HuH-7.5 (cell line): ENCODE measurements at regions not wholly inside any gene's neighbourhood (a gene's known extent, or its start where the extent isn't known, plus 50 kb on each side); places are given as distances from the start of the nearest gene placed in this dataset.
A peak's percentile ranks its signal among the peaks of the same experiment; 100 is the strongest.
"Not testable (repeated sequence)": the region's sequence is repeated elsewhere in the genome, so short reads cannot be mapped to it uniquely, and the experiment has no call there.

Experiments used
- DNase-seq: peaks from one replicate; pipeline ENCODE4 v3.0.0; 2011; ENCODE audit warnings: low spot score

GRCh38 chr16:27600381-27600780 is 50.4 kb downstream of the KATNIP start:
- DNase-seq, result no peak

DNA sequence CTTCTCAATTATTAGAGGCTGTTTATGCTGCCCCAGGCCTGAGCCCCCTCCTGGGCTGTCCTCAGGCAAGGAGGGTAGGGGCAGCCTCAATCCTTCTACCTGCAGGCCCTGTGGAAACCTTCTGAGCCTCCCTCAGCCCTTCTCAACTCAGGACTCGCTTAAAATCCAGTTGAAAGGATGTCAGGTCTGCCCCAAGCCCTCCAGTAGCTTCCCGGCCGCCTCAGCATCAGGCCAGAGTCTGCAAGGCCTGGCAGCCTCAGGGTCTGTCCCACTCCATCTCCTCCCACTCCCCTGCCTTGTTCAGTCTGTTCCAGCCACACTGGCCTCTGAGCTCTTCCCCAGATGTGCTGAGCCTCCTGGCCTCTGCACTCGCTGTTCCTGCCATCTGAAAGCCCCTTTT is 52.2 kb downstream of the KATNIP start:
- DNase-seq, result no peak

- peak; percentile 36 for DNase-seq
Measured at GRCh38 chr16:27605500-27606106, 55.7 kb downstream of the KATNIP start.

DNA sequence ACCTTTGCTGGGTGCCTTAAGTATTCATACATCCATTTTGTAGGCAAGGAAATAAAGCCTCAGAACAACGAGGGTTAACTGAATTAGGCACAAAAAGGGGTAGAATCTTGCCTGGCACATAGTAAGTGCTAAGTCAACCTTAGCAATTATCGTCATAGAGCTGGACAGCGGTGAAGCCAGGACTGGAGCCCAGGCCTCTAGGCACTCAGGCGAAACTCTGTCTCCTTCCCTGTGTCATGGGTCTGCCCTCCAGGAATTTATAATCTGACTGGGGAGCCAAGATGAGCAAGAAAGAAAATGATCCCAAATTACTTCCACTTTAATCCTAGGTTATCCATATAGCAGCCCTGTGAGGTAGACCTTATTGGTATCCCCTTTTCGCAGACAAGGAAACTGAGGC is 61.4 kb downstream of the KATNIP start:
- DNase-seq, result no peak

- DNase-seq, result no peak
Measured at GRCh38 chr16:27613238-27613791, 63.4 kb downstream of the KATNIP start.

- no peak for DNase-seq
Measured at GRCh38 chr16:27617665-27618064, 67.7 kb downstream of the KATNIP start.

GRCh38 chr16:27618165-27618564 is 68.2 kb downstream of the KATNIP start:
- DNase-seq, result no peak

DNA sequence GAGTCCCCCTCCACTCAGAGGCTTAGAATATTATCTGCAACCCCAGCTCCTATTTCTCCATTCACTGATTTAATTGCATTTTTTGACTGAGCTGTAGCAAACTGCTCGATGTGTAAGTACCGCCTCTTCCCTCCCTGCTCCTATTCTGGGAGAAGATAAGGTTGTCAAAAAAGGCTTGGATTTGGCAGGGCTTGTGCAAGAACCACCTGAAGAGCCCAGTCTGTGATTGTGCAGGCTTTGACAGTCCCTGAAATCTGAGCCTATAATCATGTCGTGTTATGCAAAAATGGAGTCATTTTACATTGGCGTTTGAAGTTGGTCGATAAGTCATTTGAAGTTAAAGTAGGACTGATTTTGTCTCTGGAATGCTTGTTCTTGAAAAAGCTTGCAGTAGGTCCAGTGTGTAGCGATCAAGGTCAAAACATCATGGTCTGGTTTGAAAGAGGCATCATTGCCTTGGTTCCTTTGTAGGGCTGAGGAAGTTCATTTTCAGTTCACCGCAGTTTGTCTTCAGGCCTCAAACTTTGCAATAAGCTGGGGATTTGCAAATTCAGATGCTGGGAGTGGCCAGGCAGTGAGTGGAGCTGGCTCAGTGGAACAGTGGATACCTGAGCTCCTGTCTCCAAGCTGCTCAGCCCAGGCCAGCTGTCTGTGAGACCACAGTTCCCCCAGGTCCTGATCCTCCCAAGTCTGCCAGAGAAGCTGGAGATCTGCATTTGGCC is 68.8 kb downstream of the KATNIP start:
- no peak for DNase-seq

GRCh38 chr16:27620541-27620940 is 70.6 kb downstream of the KATNIP start:
- DNase-seq, result no peak

DNA sequence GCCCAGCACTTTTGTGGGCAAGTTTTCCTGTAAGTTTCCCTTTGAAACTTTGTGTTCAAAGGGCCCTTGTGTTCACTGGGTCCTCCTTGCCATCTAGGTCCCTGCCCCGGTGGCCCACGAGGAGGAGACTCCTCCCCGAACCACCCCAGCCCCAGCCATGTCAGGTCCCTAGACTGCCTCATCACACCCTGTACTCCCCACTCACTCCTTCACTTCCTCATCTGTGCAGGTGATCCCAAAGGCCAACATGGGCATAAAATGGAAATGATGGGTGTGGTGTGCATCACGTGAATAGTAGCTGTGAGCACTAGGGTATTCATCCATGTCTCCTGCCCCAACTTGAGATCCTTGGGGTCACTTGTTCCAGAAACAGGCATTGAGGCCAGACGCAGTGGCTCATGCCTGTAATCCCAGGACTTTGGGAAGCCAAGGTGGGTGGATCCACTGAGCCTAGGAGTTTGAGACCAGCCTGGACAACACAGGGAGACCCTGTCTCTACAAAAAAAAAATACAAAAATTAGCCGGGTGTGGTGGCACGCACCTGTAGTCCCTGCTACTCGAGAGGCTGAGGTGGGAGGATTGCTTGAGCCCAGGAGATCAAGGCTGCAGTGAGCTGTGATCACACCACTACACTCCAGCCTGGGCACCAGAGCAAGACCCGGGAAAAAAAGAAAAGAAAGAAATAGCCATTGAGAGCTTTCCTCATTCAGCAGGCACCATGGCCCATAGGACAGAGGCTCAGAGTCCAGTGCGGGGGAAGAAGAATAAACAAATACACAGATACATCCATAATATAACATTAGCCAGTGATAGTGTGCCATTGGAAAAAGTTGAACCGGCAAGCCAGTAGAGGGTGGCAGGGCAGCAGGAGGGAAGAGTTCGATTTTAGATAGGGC is 74.5 kb downstream of the KATNIP start:
- DNase-seq, result no peak

- peak; percentile 34 for DNase-seq
Measured at GRCh38 chr16:27625050-27625697, 75.2 kb downstream of the KATNIP start.

DNA sequence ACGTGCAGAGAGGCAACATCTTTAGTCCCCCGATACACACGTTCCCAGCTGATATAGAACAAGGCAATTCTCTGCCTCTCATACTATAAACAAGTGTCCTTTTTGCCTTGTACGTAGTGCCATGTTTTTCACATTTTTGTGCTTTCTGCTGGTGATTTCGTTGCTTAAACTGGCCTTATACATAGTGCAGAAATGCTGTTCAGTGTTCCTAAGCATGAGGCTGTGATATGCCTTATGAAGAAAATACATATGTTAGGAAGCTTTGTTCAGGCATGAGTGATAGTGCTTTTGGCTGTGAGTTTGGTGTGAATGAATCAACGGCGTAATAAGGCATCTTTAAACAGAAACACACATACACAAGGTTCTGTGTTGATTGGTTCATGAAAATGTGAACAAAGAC is 77.2 kb downstream of the KATNIP start:
- no peak for DNase-seq

DNA sequence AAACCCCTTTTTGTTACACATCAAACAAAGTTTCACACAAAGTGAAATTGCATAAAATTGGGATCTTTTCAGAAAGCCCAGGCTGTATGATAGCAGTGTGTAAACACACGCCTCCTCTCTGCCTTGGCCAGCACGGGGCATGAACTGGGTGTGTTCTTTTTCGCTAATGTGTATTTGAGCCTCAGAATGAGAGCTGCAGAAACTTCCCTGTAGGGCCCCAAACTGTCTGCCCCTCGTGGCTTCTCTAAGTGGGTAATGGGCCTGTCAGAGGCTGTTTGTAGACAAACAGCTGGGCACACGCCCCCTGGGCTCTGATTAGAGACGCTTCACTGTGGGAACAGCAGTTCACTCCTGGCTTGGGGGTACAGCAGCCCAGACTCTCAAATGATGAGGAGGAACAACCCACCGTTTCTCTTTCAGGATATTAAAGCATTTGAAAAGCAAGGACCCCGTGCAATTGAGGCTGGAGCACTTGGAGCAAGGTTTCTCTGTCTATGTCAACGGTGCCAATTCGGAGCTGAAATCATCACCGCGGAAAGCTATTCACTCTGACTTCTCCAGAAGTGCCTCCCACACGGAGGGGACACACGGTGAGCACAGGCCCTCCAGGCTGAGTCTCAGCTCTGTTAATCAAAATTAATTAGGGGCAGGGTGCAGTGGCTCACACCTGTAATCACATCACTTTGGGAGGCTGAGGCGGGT is 78.4 kb downstream of the KATNIP start:
- DNase-seq, result no peak

DNA sequence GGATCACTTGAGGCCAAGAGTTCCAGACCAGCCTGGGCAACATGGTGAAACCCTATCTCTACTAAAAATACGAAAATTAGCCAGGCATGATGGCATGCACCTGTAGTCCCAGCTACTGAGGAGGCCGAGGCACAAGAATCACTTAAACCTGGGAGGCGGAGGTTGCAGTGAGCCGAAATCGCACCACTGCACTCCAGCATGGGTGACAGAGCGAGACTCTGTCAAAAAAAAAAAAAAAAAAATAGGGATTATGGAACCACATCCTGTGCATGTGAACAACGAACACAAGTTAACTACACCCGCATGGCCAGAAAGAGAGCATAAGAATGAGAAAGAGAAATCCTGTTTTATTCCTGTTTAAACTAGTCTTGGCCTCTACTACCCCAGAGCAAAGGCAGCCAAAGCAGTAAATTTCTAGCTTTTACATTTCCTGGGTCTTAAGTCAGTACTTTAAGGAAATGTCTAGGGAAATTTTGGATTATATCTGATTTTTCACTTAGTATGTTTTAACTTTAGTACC is 79.1 kb downstream of the KATNIP start:
- DNase-seq, result not testable (repeated sequence)

GRCh38 chr16:27632216-27632615 is 82.3 kb downstream of the KATNIP start:
- DNase-seq, result no peak

GRCh38 chr16:27633221-27633620 is 83.3 kb downstream of the KATNIP start:
- no peak for DNase-seq

DNA sequence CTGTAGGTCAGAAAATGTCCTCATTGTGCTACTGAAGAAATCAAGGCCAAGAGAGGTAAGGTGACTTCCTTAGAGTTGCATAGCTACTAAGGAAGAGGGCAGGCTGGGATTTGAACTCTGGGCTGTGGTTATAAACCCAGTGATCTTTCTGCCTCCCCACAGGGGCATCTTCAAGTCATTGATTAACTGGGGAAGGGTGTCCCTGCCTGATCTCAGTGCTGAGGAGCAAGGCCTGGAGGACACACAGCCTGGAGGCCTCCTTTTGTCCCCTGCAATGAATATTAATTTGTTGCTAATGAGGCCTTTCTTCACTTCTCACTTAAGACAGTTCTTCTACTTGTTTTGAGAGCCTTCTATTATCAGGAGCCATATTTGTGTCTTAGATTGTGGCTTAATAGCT is 83.8 kb downstream of the KATNIP start:
- no peak for DNase-seq

- DNase-seq, result no peak
Measured at GRCh38 chr16:27634779-27635178, 84.8 kb downstream of the KATNIP start.

- no peak for DNase-seq
Measured at GRCh38 chr16:27636453-27637240, 86.7 kb downstream of the KATNIP start.

DNA sequence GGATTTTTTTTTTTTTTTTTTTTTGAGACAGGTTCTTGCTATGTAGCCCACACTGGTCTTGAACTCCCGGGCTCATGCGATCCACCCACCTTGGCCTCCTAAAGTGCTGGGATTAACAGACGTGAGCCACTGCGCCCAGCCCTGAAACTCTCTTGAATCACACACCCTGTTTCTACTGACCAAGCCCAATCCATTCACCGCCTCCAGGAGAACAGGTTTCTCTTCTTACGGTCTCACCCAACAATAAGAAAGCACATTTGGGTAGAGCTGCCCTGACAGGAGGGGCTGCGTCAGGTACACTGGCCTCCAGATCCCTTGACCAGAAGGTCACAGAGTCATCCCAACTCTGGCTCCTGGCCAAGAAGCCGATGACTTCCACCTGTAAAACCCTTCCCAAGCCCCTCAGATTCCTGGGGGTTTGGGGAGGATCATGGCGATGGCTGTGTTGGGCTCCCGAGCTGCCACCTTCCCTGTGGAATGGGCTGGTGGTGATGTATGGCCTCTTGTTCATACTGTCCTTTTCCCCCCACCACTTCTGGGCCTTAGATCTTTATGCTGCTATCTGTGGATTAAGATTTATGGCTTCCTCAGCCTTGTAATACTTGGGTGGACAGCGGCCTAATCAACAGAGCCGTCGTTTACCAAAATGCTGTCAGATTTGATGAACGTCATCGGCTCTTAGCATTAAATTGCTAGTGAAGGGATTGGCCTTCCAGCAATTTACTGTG is 89.1 kb downstream of the KATNIP start:
- no peak for DNase-seq
